KMS-11 (cell line): ENCODE measurements at regions not wholly inside any gene's neighbourhood (a gene's known extent, or its start where the extent isn't known, plus 50 kb on each side); places are given as distances from the start of the nearest gene placed in this dataset.

Experiments used
- H2AFZ ChIP-seq: fragments of 200-600 bp; sonication (generic); 2 replicates; pipeline ENCODE4 v1.6.1; 2016; ENCODE audit warnings: antibody characterized with exemption, mixed run types, low read depth
- H3K27ac ChIP-seq: fragments of 200-600 bp; sonication (generic); 2 replicates; pipeline ENCODE4 v1.6.1; 2016; ENCODE audit warnings: mild to moderate bottlenecking, mixed run types
- H3K27me3 ChIP-seq: fragments of 200-600 bp; sonication (generic); 2 replicates; pipeline ENCODE4 v1.6.1; 2017; ENCODE audit warnings: mild to moderate bottlenecking, low read depth, mixed run types, moderate library complexity; ENCODE audit not compliant: insufficient read depth
- H3K36me3 ChIP-seq: fragments of 200-600 bp; sonication (generic); 2 replicates; pipeline ENCODE4 v1.6.1; 2017; ENCODE audit warnings: mild to moderate bottlenecking, mixed run types; ENCODE audit not compliant: insufficient read depth
- H3K4me1 ChIP-seq: fragments of 200-600 bp; sonication (generic); 2 replicates; pipeline ENCODE4 v1.6.1; 2016; ENCODE audit warnings: mild to moderate bottlenecking, low read depth, mixed run types; ENCODE audit not compliant: poor library complexity, severe bottlenecking
- H3K4me2 ChIP-seq: fragments of 200-600 bp; sonication (generic); 2 replicates; pipeline ENCODE4 v1.7.0; 2016; ENCODE audit warnings: mild to moderate bottlenecking, mixed run types
- H3K4me3 ChIP-seq: fragments of 200-600 bp; sonication (generic); IDR thresholded peaks from 2 replicates; pipeline ENCODE4 v1.6.1; 2017; ENCODE audit warnings: low read depth, low read length, mixed read lengths; ENCODE audit not compliant: insufficient read depth
- H3K79me2 ChIP-seq: fragments of 200-600 bp; sonication (generic); 2 replicates; pipeline ENCODE4 v1.6.1; 2016; ENCODE audit warnings: low read depth, mixed run types; ENCODE audit not compliant: insufficient read depth
- H3K9ac ChIP-seq: fragments of 200-600 bp; sonication (generic); 2 replicates; pipeline ENCODE4 v1.6.1; 2016; ENCODE audit warnings: mild to moderate bottlenecking, mixed run types
- H4K20me1 ChIP-seq: fragments of 200-600 bp; sonication (generic); 2 replicates; pipeline ENCODE4 v1.6.1; 2016; ENCODE audit warnings: mild to moderate bottlenecking, mixed run types; ENCODE audit not compliant: insufficient read depth
- TF ChIP-seq, protein P1 (sequence below): fragments of 200-600 bp; sonication (generic); conservative IDR thresholded peaks from 2 replicates; pipeline ENCODE4 v1.6.1; 2017; ENCODE audit warnings: low read depth, mild to moderate bottlenecking, antibody characterized with exemption, low read length, moderate library complexity, mixed read lengths

DNA sequence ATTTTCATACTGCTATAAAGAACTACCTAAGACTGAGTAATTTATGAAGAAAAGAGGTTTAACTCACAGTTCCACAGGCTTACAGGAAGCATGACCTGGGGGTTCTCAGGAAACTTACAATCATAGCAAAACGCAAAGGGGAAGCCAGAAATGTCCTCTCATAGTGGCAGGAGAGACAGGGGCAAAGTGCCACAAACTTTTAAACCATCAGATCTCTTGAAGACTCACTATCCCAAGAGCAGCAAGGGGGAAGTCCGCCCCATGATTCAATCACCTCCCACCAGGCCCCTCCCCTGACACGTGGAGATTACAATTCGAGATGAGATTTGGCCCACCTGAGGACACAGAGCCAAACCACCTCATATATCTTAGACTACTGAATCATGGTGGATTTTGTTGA is 198.7 kb downstream of the KCTD12 start:
- Histone ChIP-seq H3K4me1 (no peaks in the 10 kb centered on the region), H2AFZ (no peak overlapping the region), H3K4me3 (no peak overlapping the region)

DNA sequence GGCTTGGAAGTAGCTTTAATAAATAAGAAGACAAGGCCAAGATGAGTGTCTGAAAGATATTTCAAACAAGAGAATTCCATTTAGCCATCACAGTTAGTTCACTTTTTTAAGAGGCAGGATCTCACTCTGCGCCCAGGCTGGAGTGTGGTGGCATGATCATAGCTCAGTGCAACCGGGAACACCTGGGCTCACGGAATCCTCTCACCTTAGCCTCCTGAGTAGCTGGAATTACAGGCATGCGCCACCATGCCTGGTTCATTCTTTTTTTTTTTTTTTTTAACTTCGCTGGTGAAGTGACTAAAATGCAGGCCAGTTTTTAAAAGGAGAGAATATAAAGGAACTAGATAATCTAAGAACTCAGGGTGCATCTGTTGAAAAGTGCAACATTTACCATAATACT is 200.3 kb downstream of the KCTD12 start:
- no peak overlapping the region for H3K4me3 ChIP-seq

More for the DNA sequence above, 198.7 kb downstream of the KCTD12 start:
- H3K27ac ChIP-seq, result no peak overlapping the region
- TF ChIP-seq, protein P1, sequence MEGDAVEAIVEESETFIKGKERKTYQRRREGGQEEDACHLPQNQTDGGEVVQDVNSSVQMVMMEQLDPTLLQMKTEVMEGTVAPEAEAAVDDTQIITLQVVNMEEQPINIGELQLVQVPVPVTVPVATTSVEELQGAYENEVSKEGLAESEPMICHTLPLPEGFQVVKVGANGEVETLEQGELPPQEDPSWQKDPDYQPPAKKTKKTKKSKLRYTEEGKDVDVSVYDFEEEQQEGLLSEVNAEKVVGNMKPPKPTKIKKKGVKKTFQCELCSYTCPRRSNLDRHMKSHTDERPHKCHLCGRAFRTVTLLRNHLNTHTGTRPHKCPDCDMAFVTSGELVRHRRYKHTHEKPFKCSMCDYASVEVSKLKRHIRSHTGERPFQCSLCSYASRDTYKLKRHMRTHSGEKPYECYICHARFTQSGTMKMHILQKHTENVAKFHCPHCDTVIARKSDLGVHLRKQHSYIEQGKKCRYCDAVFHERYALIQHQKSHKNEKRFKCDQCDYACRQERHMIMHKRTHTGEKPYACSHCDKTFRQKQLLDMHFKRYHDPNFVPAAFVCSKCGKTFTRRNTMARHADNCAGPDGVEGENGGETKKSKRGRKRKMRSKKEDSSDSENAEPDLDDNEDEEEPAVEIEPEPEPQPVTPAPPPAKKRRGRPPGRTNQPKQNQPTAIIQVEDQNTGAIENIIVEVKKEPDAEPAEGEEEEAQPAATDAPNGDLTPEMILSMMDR, result no peak
- no peak overlapping the region for H3K9ac ChIP-seq
- H3K36me3 ChIP-seq, result no peaks in the 10 kb centered on the region
- no peaks in the 10 kb centered on the region for H4K20me1 ChIP-seq
- H3K27me3 ChIP-seq, result no peaks in the 10 kb centered on the region
- H3K4me2 ChIP-seq, result no peak overlapping the region
- no peaks in the 10 kb centered on the region for H3K79me2 ChIP-seq

DNA sequence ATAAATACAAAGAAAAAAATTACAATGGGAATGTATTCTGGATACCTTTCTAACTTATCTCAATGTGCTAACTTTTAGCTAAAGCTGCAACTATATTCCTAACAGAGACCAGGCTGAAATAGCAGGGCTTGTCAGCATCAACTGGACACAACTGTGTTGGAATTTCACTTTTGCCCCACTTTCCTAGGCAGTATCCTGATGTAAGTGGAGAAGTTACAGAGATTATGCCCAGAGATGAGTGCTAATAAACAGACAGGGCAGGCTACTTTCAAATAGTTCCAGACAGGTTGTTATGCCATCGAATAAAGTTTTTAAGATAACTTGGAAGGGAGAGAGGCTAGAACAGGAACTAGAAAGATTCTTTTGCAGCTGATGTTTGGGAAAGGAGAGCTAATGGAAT is 201.9 kb downstream of the KCTD12 start:
- no peaks in the 10 kb centered on the region for H4K20me1 ChIP-seq
- no peaks in the 10 kb centered on the region for H3K27me3 ChIP-seq
- H2AFZ ChIP-seq, result no peak overlapping the region
- H3K4me2 ChIP-seq, result no peak overlapping the region
- TF ChIP-seq, protein P1, result no peak
- no peak overlapping the region for H3K9ac ChIP-seq
- H3K36me3 ChIP-seq, result no peaks in the 10 kb centered on the region
- no peak overlapping the region for H3K27ac ChIP-seq
- no peak overlapping the region for H3K4me3 ChIP-seq
- no peaks in the 10 kb centered on the region for H3K79me2 ChIP-seq
- H3K4me1 ChIP-seq, result no peaks in the 10 kb centered on the region

More for the DNA sequence above, 200.3 kb downstream of the KCTD12 start:
- Histone ChIP-seq H3K4me1 (no peaks in the 10 kb centered on the region), H3K27ac (no peak overlapping the region), H3K4me2 (no peak overlapping the region), H3K36me3 (no peaks in the 10 kb centered on the region), H4K20me1 (no peaks in the 10 kb centered on the region), H2AFZ (no peak overlapping the region), H3K27me3 (no peaks in the 10 kb centered on the region), H3K9ac (no peak overlapping the region), H3K79me2 (no peaks in the 10 kb centered on the region)
- TF ChIP-seq, protein P1, result no peak

DNA sequence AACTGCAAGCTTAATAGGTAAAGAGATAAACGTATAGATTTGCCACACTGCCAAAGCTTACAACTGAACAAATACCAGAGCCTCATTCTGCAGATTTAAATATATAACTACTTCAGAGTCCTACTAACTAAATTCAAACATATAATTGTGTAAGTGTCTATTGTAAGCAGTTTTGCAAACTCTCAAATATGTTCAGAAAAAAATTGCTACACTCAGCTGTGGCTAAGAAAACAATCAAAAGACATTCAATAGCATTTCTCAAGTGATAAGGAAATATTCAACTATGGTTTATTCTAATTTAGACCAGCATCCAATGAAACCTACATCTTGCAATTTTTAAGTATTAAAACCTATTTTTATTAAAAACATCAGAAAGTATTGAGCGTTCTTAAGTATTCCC is 202.4 kb downstream of the KCTD12 start:
- H4K20me1 ChIP-seq, result no peaks in the 10 kb centered on the region

More for the DNA sequence above, 202.4 kb downstream of the KCTD12 start:
- no peaks in the 10 kb centered on the region for H3K4me1 ChIP-seq
- H3K4me2 ChIP-seq, result no peak overlapping the region
- no peak overlapping the region for H3K27ac ChIP-seq
- H3K79me2 ChIP-seq, result no peaks in the 10 kb centered on the region
- TF ChIP-seq, protein P1, result no peak
- no peak overlapping the region for H2AFZ ChIP-seq
- no peak overlapping the region for H3K4me3 ChIP-seq
- no peaks in the 10 kb centered on the region for H3K36me3 ChIP-seq
- H3K27me3 ChIP-seq, result no peaks in the 10 kb centered on the region
- H3K9ac ChIP-seq, result no peak overlapping the region
